Endothelial cell (in vitro differentiated cells): ENCODE measurements at regions not wholly inside any gene's neighbourhood (a gene's known extent, or its start where the extent isn't known, plus 50 kb on each side); places are given as distances from the start of the nearest gene placed in this dataset.

ENCODE experiments used
- DNase-seq: peaks from one replicate; pipeline ENCODE4 v3.0.0; 2021; ENCODE audit warnings: low spot score
- H3K27ac Mint-ChIP-seq: one replicate; pipeline ENCODE4 v1.8.0; 2021; ENCODE audit warnings: mixed read lengths, inconsistent platforms; ENCODE audit not compliant: unreplicated experiment
- H3K27me3 Mint-ChIP-seq: one replicate; pipeline ENCODE4 v1.8.0; 2021; ENCODE audit warnings: mild to moderate bottlenecking, moderate library complexity, mixed read lengths, inconsistent platforms; ENCODE audit not compliant: unreplicated experiment
- H3K36me3 Mint-ChIP-seq: one replicate; pipeline ENCODE4 v1.8.0; 2021; ENCODE audit warnings: mild to moderate bottlenecking, low read depth, mixed read lengths, inconsistent platforms; ENCODE audit not compliant: unreplicated experiment
- H3K4me1 Mint-ChIP-seq: one replicate; pipeline ENCODE4 v1.8.0; 2021; ENCODE audit warnings: mild to moderate bottlenecking, mixed read lengths, inconsistent platforms; ENCODE audit not compliant: unreplicated experiment
- H3K4me3 Mint-ChIP-seq: one replicate; pipeline ENCODE4 v1.8.0; 2021; ENCODE audit warnings: mild to moderate bottlenecking, mixed read lengths, inconsistent platforms; ENCODE audit not compliant: unreplicated experiment
- H3K9me3 Mint-ChIP-seq: one replicate; pipeline ENCODE4 v1.8.0; 2021; ENCODE audit warnings: mixed read lengths, inconsistent platforms; ENCODE audit not compliant: unreplicated experiment
- CTCF ChIP-seq: fragments of 200-600 bp; sonication (generic); IDR thresholded peaks from one replicate; pipeline ENCODE4 v1.5.0; 2021; ENCODE audit warnings: antibody characterized with exemption; ENCODE audit not compliant: unreplicated experiment

GRCh38 chr2:67487993-67488392 lies 90.9 kb downstream of the ETAA1 start:
- peaks cover 2% of the 10 kb centered on the region for H3K27me3 Mint-ChIP-seq
- DNase-seq: no peak
- H3K27ac Mint-ChIP-seq: no peak overlapping the region
- H3K4me3 Mint-ChIP-seq: no peak overlapping the region
- peaks cover 7% of the 10 kb centered on the region for H3K36me3 Mint-ChIP-seq
- no peak for TF ChIP-seq CTCF
- no peaks in the 10 kb centered on the region for H3K4me1 Mint-ChIP-seq
- H3K9me3 Mint-ChIP-seq: no peaks in the 10 kb centered on the region

GRCh38 chr2:67489396-67489795 lies 92.3 kb downstream of the ETAA1 start:
- no peak for TF ChIP-seq CTCF
- Mint-ChIP-seq H3K9me3 (no peaks in the 10 kb centered on the region), H3K4me3 (no peak overlapping the region), H3K27ac (no peak overlapping the region), H3K4me1 (no peaks in the 10 kb centered on the region), H3K27me3 (peaks cover 2% of the 10 kb centered on the region), H3K36me3 (no peaks in the 10 kb centered on the region)
- DNase-seq: no peak

- no peaks in the 10 kb centered on the region for H3K9me3 Mint-ChIP-seq
- no peak overlapping the region for H3K27ac Mint-ChIP-seq
- H3K27me3 Mint-ChIP-seq: no peaks in the 10 kb centered on the region
- no peak overlapping the region for H3K4me3 Mint-ChIP-seq
- H3K36me3 Mint-ChIP-seq: no peaks in the 10 kb centered on the region
- peaks cover 10% of the 10 kb centered on the region for H3K4me1 Mint-ChIP-seq
- TF ChIP-seq CTCF: no peak
- no peak for DNase-seq
These were observed 101.8 kb downstream of the ETAA1 start for GRCh38 chr2:67498931-67499330.

- H3K4me1 Mint-ChIP-seq: peaks cover 10% of the 10 kb centered on the region
- H3K27me3 Mint-ChIP-seq: no peaks in the 10 kb centered on the region
- H3K27ac Mint-ChIP-seq: no peak overlapping the region
- TF ChIP-seq CTCF: no peak
- H3K36me3 Mint-ChIP-seq: no peaks in the 10 kb centered on the region
- H3K9me3 Mint-ChIP-seq: no peaks in the 10 kb centered on the region
- H3K4me3 Mint-ChIP-seq: no peak overlapping the region
- no peak for DNase-seq
These were observed 102.9 kb downstream of the ETAA1 start for GRCh38 chr2:67499989-67500388.

GRCh38 chr2:67500541-67500940 lies 103.4 kb downstream of the ETAA1 start:
- no peak for DNase-seq
- no peak overlapping the region for H3K4me3 Mint-ChIP-seq
- no peaks in the 10 kb centered on the region for H3K9me3 Mint-ChIP-seq
- TF ChIP-seq CTCF: no peak
- no peaks in the 10 kb centered on the region for H3K27me3 Mint-ChIP-seq
- H3K27ac Mint-ChIP-seq: no peak overlapping the region
- H3K36me3 Mint-ChIP-seq: no peaks in the 10 kb centered on the region
- peaks cover 10% of the 10 kb centered on the region for H3K4me1 Mint-ChIP-seq
